ENCODE measurements at regions not wholly inside any gene's neighbourhood (a gene's known extent, or its start where the extent isn't known, plus 50 kb on each side); places are given as distances from the start of the nearest gene placed in this dataset.

- TF ChIP-seq EZH2phosphoT487 (IDR thresholded peaks at IDR 0.05; ENCODE audit: borderline replicate concordance, low read depth) (no peak), CTCF (IDR thresholded peaks at IDR 0.05) (no peak), CHD2 (IDR thresholded peaks at IDR 0.05; ENCODE audit: low read length, partially characterized antibody) (no peak), EP300 (IDR thresholded peaks at IDR 0.05; ENCODE audit: borderline replicate concordance in 1 of 2, low read depth in 1 of 2, low read length in 1 of 2) (peak in 1 of 2 experiments; percentile 22; a peak in 1 of 4 replicates), USF2 (IDR thresholded peaks at IDR 0.05; ENCODE audit: borderline replicate concordance, low read depth, low read length) (no peak), FOSL2 (IDR thresholded peaks at IDR 0.05; ENCODE audit: borderline replicate concordance, low read depth) (peak; percentile 19; the same call in 1 of the 2 replicates), POLR2AphosphoS5 (IDR thresholded peaks at IDR 0.05; ENCODE audit: low read depth, low read length) (no peak), TAF1 (IDR thresholded peaks at IDR 0.05; ENCODE audit: borderline replicate concordance, low read depth, low read length) (no peak), PBX3 (IDR thresholded peaks at IDR 0.05) (peak; percentile 92)
These were observed 269.3 kb upstream of the NCKAP5 start for GRCh38 chr2:133837441-133838094.
